GM18519 (cell line): ENCODE measurements at regions not wholly inside any gene's neighbourhood (a gene's known extent, or its start where the extent isn't known, plus 50 kb on each side); places are given as distances from the start of the nearest gene placed in this dataset.

ENCODE experiments used
- ATAC-seq: cut with Tn5 transposase; IDR thresholded peaks from one replicate; pipeline ENCODE4 v1.9.1; 2021; ENCODE audit warnings: mild to moderate bottlenecking, moderate library complexity; ENCODE audit not compliant: unreplicated experiment, low FRiP score

DNA sequence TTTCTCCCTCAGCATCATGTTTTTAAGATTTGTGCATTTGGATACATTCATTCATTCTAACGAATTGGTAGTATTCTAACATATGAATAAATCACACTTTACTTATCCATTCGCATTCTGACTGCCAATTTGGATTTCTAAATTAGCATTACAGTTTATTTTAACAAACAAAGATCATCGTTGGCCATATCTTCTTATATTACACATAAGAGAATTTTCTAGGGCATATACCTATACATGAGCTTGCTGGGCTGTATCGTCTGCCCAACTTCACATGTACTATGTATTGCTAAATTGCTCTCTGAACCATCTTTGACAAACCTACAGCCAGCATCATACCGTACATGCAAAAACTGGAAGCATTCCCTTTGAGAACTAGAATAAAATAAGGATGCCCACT is 265.8 kb upstream of the PPP2R3A start:
- no peak for ATAC-seq

DNA sequence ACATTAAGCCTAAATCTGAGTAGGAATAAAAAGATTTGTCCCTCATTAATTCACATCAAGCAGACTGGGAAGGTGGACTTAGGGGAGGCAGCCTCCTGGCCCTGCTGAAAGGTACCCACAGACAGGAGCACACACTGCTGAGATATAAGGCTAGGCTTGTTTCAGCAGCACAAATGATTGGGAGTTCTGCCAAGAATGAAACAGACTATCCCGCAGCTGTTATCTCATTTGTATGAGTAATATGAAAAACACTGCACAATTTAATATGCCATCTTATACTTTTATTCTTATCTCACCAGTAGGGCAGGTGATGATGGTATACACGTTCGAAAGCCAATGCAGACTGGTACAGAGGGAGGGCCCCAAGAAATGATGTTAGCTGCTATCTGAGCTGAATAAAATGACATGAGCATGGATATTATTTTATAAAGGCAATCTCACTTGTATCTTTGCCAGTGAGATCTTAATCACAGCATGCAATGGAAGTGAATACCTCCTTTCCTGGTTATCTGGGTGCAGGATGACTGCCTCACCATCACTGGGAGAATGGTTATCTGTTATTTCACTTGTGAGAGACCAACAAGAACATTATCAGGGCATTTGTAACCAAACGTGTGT is 258.7 kb upstream of the PPP2R3A start:
- no peak for ATAC-seq

DNA sequence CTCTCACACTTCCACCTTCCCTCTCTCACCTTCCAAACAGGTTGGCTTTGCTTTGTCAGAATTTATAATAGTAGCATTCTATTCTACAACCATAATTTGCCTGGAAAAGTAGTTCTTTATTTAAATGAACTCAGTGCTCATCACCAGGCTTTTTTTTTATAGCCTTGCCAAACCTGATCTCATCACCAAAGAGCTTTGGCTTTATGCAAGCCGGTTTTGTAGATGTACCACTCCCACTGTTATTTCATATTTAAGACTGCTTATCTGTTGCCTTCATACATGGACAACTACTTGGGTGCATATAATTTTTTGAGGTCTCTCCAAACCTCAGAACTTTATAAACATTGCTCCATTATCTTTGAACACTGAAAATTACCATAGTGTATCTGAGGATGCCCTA is 246.1 kb upstream of the PPP2R3A start:
- ATAC-seq: no peak

DNA sequence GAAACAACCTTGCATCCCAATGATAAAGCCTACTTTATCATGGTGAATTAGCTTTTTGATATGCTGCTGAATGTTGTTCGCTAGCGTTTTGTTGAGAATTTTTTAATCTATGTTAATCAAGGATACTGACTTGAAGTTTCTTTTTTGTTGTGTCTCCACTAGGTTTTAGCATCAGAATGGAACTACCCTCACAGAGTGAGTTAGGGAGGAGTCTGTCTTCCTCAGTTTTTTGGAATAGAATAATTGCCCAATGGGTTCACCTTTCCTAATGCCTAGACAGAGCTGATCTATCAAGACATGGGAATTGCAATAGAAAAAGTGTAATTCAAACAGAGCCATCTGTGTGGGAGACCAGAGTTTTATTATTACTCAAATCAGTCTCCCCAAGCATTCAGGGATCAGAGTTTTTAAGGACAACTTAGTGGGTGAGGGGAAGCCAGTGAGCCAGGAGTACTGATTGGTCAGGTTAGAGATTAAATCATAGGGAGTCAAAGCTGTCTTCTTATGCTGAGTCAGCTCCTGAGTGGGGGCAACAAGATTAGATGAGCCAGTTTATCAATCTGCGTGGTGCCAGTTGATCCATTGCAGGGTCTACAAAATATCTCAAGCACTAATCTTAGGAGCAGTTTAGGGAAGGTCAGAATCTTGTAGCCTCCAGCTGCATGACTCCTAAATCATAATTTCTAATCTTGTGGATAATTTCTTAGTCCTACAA is 237.4 kb upstream of the PPP2R3A start:
- no peak for ATAC-seq

DNA sequence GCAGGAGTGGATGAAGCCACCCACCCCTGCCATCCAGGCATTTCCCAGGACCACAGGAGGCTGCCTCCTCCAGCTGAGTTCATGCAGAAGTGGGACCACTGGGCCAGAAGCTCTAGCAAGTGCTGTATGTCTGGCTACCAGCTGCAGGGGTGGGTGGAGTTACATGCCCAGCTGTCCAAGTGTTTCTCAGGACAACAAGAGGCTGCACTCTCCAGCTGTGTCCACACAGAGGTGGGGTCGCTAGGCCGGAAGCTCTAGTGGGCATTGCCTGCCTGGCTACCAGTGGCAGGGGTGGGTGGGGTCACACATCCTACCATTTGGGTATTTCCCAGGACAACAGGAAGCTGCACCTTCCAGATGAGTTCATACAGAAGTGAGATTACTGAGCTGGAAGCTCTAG is 234.0 kb upstream of the PPP2R3A start:
- no peak for ATAC-seq

DNA sequence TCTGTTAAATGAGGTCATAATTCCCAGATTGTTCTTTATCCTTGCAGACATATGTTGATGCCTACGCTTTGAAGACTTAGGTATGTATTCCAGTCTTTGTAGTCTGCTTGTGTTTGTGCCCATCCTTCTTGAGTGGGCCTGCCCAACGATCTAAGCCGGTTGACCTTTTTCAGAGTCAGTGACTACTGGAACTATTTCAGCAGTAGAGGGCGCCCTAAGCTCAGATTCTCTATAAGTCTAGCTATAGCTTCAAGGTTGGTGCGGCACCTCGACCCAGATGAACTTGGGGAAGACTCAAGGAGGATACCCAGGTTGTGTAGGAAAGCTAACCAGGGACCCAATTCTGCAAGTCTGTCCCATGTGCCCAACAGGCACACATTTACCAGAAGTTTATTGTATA is 228.8 kb upstream of the PPP2R3A start:
- ATAC-seq: no peak

DNA sequence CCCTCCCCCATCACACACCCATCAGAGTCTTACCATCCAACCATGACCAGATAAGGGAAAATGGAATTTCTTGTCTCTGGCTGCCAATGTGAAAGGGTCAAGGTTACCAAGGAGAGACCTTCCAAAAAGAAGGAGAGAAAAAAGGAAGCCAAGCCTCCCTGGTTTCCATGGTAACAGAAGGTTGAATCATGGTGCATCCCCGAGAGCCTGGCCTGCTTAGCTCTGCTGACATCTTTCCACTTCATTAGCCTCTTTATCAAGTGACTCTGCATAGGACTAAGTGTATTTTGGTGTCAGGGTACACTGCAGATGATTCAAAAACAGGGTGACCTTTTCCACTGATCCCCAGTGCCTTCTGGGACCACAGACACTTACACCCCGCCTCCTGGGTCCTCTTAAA is 225.7 kb upstream of the PPP2R3A start:
- no peak for ATAC-seq

DNA sequence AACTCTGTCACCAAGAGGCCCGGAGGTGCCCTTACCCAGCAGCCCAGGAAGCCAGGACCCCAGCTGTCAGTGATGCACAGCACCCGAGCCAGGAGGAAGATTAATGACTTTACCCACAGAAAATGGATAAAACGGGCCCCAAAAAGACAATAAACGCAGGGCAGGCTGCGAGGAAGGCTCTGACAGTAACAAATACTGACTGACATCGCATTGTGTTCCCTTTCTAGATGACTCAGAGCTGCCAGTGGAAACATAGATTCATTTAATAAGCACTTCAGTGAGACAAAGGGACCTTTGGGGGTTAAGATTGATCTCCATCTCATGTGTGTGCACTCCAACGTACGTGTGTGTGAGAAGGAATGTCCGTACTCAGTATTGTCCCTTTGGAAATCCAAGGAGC is 225.3 kb upstream of the PPP2R3A start:
- no peak for ATAC-seq

DNA sequence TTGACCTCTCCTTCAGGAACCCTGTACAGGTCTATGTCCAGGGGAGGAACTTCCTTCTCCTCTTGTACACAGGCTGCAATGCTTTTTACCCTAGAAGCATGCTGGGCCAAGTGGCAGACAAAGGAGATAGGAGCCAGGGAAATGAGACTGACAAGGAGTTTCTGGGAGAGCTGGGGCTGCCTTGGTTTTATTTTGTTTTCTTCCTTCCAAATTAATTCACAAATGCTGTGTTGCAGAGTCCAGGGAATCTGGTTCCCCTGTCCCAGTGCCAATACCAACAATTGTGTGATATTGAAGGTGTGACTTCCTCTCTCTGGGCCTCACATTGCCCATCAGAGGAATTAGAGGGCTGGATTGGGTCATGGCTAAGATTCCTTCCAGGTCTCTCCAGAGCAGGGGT is 224.8 kb upstream of the PPP2R3A start:
- ATAC-seq: no peak

DNA sequence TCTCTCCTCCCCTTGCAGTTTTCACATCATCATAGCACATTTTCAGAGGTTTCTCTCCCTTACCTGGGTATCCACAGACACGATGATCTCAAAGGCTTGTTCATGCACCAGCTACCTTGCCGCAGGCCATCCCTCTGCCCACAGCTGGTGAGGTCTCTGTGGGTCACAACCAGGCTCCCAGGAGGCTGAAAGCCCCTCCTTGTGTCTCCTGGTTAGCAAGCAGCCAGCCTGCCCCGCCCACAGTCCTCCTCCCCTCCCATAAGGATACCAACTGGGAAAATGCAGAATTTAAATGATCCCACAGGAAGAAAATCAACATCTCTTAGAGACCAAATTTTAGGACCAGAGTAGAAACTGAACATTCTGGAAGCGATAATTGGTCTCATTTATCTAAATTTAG is 213.5 kb upstream of the PPP2R3A start:
- ATAC-seq: no peak

DNA sequence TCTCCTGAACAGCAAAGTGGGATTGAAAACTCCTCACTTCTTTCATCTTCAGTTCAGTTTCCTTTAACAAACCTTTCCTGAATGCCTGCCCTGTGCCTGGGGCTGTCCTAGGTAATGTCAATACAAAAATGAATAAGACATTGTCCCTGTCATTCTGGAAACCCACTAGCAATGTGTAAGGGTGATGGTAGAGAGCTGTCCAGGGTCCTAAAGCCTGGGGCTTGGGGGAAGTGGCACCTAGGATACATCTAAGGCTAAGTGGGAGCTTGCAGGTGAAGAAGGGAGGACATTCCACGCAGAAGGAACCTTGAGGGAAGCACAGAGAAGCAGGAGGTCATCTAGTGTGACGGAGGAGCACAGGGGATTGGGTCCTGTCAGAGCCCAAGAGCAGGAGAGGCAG is 212.7 kb upstream of the PPP2R3A start:
- no peak for ATAC-seq

DNA sequence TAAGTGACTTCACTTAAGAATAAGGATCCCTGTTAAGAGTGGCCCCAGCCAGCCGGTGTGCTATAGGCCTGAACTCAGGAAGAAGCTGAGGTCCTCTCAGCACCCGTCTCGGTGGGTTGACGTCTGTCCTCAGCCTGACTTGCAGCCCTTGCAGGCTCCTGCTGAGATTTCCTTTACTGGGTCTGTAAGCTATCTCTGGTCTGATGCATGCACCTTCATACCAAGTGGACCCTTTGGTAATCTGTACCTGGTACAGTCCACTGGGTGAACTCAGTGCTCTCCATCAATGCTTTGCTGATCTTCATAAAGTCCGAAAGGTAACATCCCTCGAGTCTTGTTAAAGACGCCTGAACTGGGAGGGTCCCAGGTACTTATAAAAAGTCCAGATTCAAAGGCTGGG is 212.0 kb upstream of the PPP2R3A start:
- no peak for ATAC-seq

DNA sequence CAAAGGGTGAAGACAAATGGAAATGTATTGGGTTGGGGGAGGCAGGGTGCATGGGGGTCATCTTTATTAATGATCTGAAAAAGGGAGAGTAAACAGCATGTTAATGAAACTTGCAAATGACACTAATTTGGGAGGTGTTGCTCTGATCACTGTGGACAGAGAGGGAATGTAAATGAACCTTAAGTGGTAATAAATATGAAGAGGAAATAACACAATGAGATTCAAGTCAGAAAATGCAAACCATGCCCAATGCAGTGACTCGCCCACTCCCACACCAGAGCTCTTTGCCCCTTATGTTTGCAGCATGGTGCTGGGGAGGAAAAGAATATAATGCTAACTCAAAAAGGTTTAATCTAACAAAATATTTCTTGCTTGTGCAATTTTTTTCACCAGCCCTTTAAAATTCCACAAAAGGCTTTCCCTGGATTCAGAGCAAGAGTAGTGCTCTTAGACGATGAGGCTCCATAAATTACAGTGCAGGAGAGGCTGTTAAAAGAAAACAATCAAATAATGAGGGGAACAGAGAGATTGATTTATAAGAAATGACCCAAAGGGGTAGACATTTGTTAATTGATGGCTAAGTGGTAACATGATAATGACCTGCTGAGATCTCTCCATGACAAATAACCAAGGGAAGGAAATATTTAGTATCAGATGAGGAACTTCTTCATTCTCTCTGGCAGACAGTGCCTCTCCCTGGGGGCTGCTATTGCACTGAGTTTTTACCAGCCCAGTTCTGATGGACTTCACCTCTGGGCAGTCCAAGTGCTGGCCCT is 210.0 kb upstream of the PPP2R3A start:
- no peak for ATAC-seq

DNA sequence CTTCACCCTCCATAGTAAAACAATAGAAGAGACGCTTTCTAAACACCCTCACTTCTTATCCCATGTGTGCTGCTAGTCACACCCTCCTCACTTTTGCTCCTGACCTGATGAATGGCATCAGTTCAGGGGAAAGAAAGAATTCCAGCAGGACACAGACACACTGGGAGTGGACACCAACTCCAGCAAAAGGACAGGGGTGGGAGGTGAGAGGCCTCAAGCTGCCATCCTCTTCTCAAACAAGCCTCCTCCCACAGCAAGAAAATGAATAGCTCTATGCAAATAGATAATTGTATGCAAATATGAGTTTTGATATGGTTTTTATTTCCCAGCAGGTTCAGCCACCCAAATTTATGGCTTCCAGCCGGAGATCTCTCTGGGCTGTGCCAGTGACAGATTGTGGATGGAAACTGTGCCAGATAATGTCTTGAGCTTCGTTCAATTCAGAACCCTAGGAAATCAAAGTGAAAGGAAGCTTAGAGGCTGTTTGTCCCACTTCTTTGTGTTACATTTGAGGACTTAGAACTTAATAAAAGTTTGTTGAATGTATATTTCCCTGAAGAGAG is 209.3 kb upstream of the PPP2R3A start:
- ATAC-seq: no peak

DNA sequence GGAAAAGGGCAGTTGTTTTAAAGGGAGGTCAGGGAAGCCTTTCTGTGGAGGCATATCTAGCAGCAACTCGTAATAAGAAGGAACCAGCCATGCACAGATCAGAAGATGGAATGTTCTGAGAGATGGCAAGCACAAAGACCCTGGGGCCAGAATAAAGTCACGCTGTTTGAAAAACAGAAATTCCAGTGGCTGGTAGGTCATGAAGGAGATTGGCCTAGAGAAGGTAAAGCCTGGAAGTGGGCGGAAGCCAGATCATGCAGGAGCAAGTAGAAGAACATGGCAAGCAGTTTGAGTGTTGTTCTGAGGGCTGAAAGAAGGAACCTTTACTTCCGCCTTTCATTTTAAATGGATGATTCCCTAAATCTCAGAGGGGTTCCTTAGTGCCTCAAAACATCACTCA is 208.1 kb upstream of the PPP2R3A start:
- ATAC-seq: no peak

DNA sequence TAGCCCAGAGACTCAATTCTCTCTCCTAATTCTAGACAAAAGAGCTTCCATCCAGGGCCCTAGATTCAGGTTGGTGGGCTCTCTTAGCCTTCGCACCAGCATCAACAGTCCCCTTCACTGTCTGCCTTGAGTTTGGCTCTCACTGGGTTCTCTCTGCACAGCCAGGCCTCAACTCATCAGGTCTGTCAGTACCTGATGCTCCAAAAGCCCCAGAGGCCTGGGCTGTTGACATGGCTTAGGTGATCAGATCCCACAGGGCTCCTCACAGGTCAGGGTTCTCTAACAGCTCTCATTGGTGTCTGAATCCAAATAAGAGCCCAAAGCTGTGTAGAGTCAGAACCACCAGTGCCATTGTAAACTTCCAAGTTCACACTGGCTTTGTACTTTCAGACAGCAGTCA is 206.6 kb upstream of the PPP2R3A start:
- no peak for ATAC-seq

DNA sequence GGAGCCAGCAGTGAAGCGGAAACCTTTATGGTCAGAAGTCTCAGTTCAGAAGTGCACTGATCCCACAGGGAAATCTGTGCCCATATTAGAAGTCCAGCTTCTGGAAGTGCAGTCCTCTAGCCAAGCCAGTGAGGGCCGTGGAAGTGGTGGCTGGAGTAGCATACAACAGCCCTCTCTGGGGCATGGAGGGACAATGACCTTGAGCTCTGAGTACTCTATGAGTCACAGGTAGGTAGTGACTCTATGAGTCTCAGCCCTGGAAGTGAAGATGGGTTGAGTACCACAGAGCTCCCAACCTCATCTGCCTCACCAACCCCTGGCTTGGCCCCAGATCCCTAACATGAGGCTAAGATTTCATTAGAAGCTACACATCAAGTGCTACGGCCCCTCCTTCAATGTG is 205.9 kb upstream of the PPP2R3A start:
- ATAC-seq: no peak

DNA sequence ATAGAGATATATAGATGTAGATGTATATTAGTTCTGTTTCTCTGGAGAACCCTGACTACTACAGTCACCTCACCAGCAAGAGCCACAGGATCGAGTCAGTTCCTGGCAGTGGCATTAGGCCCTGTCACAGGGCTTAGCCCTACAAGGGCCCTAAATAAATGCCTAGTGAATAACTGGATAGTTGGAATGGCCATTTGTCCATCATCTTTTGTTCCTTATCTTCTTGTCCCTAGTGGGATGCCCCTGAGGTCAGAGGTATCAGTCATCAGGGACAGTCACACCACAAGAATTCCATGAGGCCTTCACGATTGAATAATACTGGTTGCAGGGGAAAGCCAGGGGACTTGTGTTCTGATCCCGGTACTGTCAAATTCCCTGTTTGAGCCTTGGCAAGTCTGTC is 204.9 kb upstream of the PPP2R3A start:
- no peak for ATAC-seq

DNA sequence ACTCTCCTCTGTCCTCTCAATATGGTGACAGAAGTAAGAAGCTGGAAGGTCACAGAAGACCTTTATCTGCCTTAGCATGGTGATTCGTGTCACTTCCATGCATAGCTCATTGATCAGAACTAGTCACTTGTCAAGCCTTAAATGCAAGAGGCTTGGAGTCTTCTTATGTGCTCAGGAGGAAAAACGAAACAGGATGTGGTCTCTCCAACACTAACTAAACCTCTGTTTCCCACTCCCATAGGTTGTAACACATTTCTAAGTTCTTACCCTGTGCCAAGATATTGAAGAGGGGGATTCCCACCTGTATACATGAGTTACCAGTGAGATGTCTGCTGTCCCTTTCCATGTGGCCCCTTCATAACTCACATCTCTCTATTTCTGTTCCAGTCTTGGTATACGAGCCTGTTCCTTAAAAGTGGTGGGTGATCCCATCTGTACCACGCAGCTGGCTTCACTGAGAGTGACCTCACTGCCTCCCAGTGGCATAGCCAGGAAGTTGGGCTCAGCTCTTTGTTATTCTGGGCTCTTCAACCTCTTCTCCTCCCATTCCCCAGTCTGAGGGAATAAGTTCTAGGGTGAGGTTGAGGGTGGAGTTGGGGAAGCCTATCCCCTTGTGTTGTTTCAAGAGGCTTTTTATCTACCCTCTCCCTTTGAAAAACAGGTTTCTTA is 203.2 kb upstream of the PPP2R3A start:
- no peak for ATAC-seq

DNA sequence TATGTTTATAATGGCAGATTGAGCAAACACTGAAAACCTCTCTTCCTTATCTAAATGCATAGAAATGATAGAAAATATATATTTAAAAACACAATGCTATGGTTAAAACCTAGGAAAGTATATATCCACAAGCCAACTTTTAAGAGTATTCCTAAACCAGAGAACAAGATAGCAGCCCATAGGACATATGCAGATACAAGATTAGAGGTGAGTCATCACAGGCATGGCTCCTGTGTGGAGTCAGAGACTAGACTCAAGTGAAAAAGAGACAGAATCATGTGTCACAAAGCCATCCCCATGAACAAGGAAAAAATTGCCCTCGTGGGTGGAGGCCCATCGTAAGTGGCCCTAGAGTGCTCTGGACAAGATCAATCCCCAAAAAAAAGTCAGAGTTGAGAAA is 199.4 kb upstream of the PPP2R3A start:
- ATAC-seq: no peak

DNA sequence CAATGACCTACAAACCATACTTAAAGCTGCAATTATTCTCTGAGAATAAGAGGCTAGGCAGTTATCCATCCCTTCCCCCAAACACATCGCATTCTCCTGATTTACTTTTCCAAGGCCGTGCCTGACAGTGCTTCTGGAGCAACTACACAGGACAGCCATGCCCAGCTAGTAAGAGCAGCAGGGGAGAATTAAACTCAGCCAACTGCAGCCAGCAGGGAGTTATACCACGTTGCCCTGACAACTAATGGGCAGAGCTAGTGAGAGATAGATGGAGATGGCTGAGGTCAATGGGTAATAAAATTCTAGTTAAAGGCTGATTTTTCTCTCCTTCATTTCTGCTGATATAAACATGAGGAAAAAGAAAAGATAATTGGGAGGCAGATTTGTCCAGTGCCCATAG is 193.8 kb upstream of the PPP2R3A start:
- no peak for ATAC-seq
